Common myeloid progenitor, CD34-positive (primary cell): ENCODE measurements at regions not wholly inside any gene's neighbourhood (a gene's known extent, or its start where the extent isn't known, plus 50 kb on each side); places are given as distances from the start of the nearest gene placed in this dataset.
"Not testable (repeated sequence)": the region's sequence is repeated elsewhere in the genome, so short reads cannot be mapped to it uniquely, and the experiment has no call there.

Experiments
- CTCF ChIA-PET: fragments of 350-600 bp; sonication (Branson Sonifier 250); formaldehyde crosslinking; loops from one replicate; lab custom pipeline; 2021; ENCODE audit warnings: antibody characterized with exemption; lab: Charles Lee
- POLR2A ChIA-PET: fragments of 350-600 bp; sonication (Branson Sonifier 250); formaldehyde crosslinking; loops from one replicate; lab custom pipeline; 2021; ENCODE audit warnings: antibody characterized with exemption; lab: Charles Lee
- DNase-seq, 3 donors: peaks; one replicate each; pipeline versions ENCODE4 v3.0.0 to v3.0.0-alpha.2; 2013
- H3K27ac ChIP-seq, 2 experiments: 1 replicate in 1 of 2; 2 replicates in 1 of 2; pipeline ENCODE4 v1.7.0; 2013; ENCODE audit warnings: inconsistent platforms in 2 of 2, low read length in 2 of 2, mild to moderate bottlenecking in 2 of 2, low read depth in 1 of 2, moderate library complexity in 1 of 2; ENCODE audit not compliant: severe bottlenecking in 2 of 2, insufficient read depth in 1 of 2, poor library complexity in 1 of 2
- H3K27me3 ChIP-seq, 5 experiments: replicated peaks in 2 of 5; 1 replicate in 3 of 5; 2 replicates in 2 of 5; pipeline versions ENCODE4 v1.6.1 to v1.7.0; 2013; ENCODE audit warnings: low read length in 4 of 5, mild to moderate bottlenecking in 2 of 5, moderate library complexity in 2 of 5, inconsistent platforms in 1 of 5; ENCODE audit not compliant: insufficient read depth in 5 of 5, control insufficient read depth in 4 of 5
- H3K36me3 ChIP-seq, 4 experiments: 1 replicate in 2 of 4; 2 replicates in 2 of 4; pipeline versions ENCODE4 v1.6.1 to v1.7.0; 2013; ENCODE audit warnings: low read length in 3 of 4, control low read depth in 1 of 4, mild to moderate bottlenecking in 1 of 4; ENCODE audit not compliant: control insufficient read depth in 4 of 4, insufficient read depth in 4 of 4
- H3K4me1 ChIP-seq, 4 experiments: 1 replicate in 3 of 4; 2 replicates in 1 of 4; pipeline versions ENCODE4 v1.6.1 to v1.7.1; 2013; ENCODE audit warnings: low read length in 3 of 4, mild to moderate bottlenecking in 3 of 4, control low read depth in 1 of 4, inconsistent platforms in 1 of 4, moderate library complexity in 1 of 4; ENCODE audit not compliant: control insufficient read depth in 4 of 4, insufficient read depth in 4 of 4; ENCODE audit errors: control extremely low read depth in 1 of 4
- H3K4me3 ChIP-seq, 7 experiments: 1 replicate in 4 of 7; 2 replicates in 3 of 7; pipeline versions ENCODE4 v1.5.1 to v1.7.0; 2013; ENCODE audit warnings: mild to moderate bottlenecking in 7 of 7, low read length in 6 of 7, moderate library complexity in 6 of 7, inconsistent platforms in 2 of 7, low read depth in 2 of 7, control low read depth in 1 of 7; ENCODE audit not compliant: insufficient read depth in 4 of 7, control insufficient read depth in 1 of 7; ENCODE audit errors: extremely low read depth in 1 of 7
- H3K9me3 ChIP-seq, 5 experiments: 1 replicate in 4 of 5; 2 replicates in 1 of 5; pipeline versions ENCODE4 v1.6.1 to v1.7.1; 2013; ENCODE audit warnings: low read length in 4 of 5, mild to moderate bottlenecking in 2 of 5, inconsistent platforms in 1 of 5, low read depth in 1 of 5, moderate library complexity in 1 of 5; ENCODE audit not compliant: control insufficient read depth in 4 of 5, insufficient read depth in 2 of 5; ENCODE audit errors: control extremely low read depth in 1 of 5
- WGBS: methylation state at CpG from one replicate; pipeline ENCODE4 v1.1.5; 2013; ENCODE audit not compliant: insufficient coverage; 5-methylcytosine and 5-hydroxymethylcytosine counted together

- Histone ChIP-seq H3K36me3 (no peaks in the 10 kb centered on the region), H3K9me3 (no peaks in the 10 kb centered on the region), H3K27me3 (no peaks in the 10 kb centered on the region), H3K4me3 (no peak overlapping the region), H3K27ac (no peak overlapping the region), H3K4me1 (no peaks in the 10 kb centered on the region)
- ChIA-PET CTCF (no interaction called here), POLR2A (no interaction called here)
- no peak for DNase-seq
- 96% methylated on average over 2 of the region's 2 CpGs for WGBS
These were observed 92.2 kb upstream of the SLIT2 start for GRCh38 chr4:20159516-20159915.

- Histone ChIP-seq H3K27ac (no peak overlapping the region), H3K4me1 (no peaks in the 10 kb centered on the region), H3K27me3 (no peaks in the 10 kb centered on the region), H3K9me3 (peaks cover 0 to 1% (median 0%) of the 10 kb centered on the region in 5 experiments), H3K4me3 (no peak overlapping the region), H3K36me3 (no peaks in the 10 kb centered on the region)
- CTCF ChIA-PET, result no interaction called here
- DNase-seq, result no peak
- WGBS, result 100% methylated on average over 1 of the region's 2 CpGs
- POLR2A ChIA-PET, result no interaction called here
These were observed 93.5 kb upstream of the SLIT2 start for GRCh38 chr4:20158195-20158594.

- H3K27ac ChIP-seq, result no peak overlapping the region
- POLR2A ChIA-PET, result no interaction called here
- DNase-seq, result no peak
- H3K4me3 ChIP-seq, result no peak overlapping the region
- WGBS, result 100% methylated on average over 1 of the region's 2 CpGs
- no peaks in the 10 kb centered on the region for H3K4me1 ChIP-seq
- peaks cover 0 to 1% (median 0%) of the 10 kb centered on the region in 5 experiments for H3K9me3 ChIP-seq
- CTCF ChIA-PET, result no interaction called here
- H3K27me3 ChIP-seq, result no peaks in the 10 kb centered on the region
- H3K36me3 ChIP-seq, result no peaks in the 10 kb centered on the region
These were observed 100.3 kb upstream of the SLIT2 start for GRCh38 chr4:20151436-20151835.

- DNase-seq, H3K27ac ChIP-seq, H3K4me3 ChIP-seq, H3K9me3 ChIP-seq, POLR2A ChIA-PET, H3K4me1 ChIP-seq, H3K36me3 ChIP-seq, H3K27me3 ChIP-seq, CTCF ChIA-PET: not testable (repeated sequence)
- no CpG with 5 or more reads among the region's 3 CpGs for WGBS
These were observed 102.6 kb upstream of the SLIT2 start for GRCh38 chr4:20149143-20149542.

GRCh38 chr4:20137176-20137575 lies 114.5 kb upstream of the SLIT2 start:
- Histone ChIP-seq H3K36me3 (no peaks in the 10 kb centered on the region), H3K4me1 (no peaks in the 10 kb centered on the region), H3K4me3 (no peak overlapping the region), H3K27ac (no peak overlapping the region), H3K9me3 (peaks cover 0 to 1% (median 0%) of the 10 kb centered on the region in 5 experiments), H3K27me3 (no peaks in the 10 kb centered on the region)
- DNase-seq, result no peak
- ChIA-PET CTCF (interaction anchor here (0.5 kb wide), 1 partner anchor 212 kb away, joined by 3 read pairs; no protein-coding TSS in a partner anchor), POLR2A (no interaction called here)
- 93% methylated on average over 2 of the region's 2 CpGs for WGBS

- no peak overlapping the region for H3K27ac ChIP-seq
- CTCF ChIA-PET, result no interaction called here
- no peak overlapping the region for H3K4me3 ChIP-seq
- no peaks in the 10 kb centered on the region for H3K4me1 ChIP-seq
- WGBS, result 100% methylated on average over 1 of the region's 1 CpG
- no peaks in the 10 kb centered on the region for H3K27me3 ChIP-seq
- H3K36me3 ChIP-seq, result no peaks in the 10 kb centered on the region
- POLR2A ChIA-PET, result no interaction called here
- no peak for DNase-seq
- H3K9me3 ChIP-seq, result no peaks in the 10 kb centered on the region
These were observed 124.1 kb upstream of the SLIT2 start for GRCh38 chr4:20127626-20128025.

GRCh38 chr4:20126906-20127305 lies 124.8 kb upstream of the SLIT2 start:
- DNase-seq, result no peak
- no CpG with 5 or more reads among the region's 1 CpG for WGBS
- POLR2A ChIA-PET, result no interaction called here

More at GRCh38 chr4:20126906-20127305, 124.8 kb upstream of the SLIT2 start:
- H3K4me3 ChIP-seq, result no peak overlapping the region
- H3K27ac ChIP-seq, result no peak overlapping the region
- no peaks in the 10 kb centered on the region for H3K36me3 ChIP-seq
- H3K9me3 ChIP-seq, result no peaks in the 10 kb centered on the region
- no peaks in the 10 kb centered on the region for H3K4me1 ChIP-seq
- no peaks in the 10 kb centered on the region for H3K27me3 ChIP-seq
- CTCF ChIA-PET, result no interaction called here
